Effector CD4-positive, alpha-beta T cell (primary cell): ENCODE measurements at regions not wholly inside any gene's neighbourhood (a gene's known extent, or its start where the extent isn't known, plus 50 kb on each side); places are given as distances from the start of the nearest gene placed in this dataset.
"Not testable (repeated sequence)": the region's sequence is repeated elsewhere in the genome, so short reads cannot be mapped to it uniquely, and the experiment has no call there.

Experiments
- DNase-seq: peaks from one replicate; pipeline ENCODE4 v3.0.0-alpha.2; 2020

DNA sequence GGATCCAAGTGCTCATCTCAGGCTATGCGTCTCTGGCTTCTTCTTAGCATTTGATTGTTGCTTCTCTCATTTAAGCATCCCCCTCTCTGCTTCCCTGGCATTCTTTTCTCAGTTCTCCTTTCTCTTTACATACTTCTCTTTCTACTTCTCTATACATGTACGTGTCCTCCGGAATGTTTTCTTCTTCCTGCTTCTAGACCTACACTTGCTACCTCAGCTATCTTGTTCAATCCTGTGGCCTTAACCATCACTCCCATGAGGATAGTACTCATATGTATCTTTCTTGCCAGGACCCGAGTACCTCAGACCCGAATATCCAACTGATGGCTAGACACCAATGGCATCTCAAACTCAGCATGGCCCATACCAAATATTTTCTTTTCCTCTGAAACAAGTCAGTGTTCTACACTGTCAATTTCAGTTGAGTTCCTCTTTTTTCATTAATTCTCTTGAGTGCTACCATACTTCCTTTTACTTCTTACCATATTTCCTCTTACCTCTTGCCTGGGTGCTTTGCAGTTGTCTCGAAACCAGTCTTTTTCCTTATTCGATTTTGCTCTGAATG lies 115.1 kb upstream of the SLC38A2 start:
- no peak for DNase-seq

DNA sequence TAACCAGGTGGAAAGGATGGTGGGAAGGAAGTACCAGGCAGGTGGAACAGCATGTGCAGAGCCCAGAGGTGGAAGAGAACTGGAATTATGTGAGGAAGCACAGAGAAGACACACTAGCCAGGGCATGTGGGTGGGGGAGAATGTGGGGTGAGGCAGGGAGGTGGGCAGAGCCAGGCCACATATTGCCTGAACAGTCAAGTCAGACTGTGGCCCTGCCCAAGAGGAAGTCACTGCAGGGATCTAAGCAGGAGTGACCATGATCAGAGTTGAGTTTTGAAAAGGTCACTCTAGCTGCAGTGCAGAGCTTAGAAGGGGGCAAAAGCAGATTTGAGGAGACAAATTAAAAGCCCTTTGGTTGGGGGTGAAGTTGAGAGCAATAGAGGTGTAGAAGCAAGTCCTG lies 114.0 kb upstream of the SLC38A2 start:
- no peak for DNase-seq

DNA sequence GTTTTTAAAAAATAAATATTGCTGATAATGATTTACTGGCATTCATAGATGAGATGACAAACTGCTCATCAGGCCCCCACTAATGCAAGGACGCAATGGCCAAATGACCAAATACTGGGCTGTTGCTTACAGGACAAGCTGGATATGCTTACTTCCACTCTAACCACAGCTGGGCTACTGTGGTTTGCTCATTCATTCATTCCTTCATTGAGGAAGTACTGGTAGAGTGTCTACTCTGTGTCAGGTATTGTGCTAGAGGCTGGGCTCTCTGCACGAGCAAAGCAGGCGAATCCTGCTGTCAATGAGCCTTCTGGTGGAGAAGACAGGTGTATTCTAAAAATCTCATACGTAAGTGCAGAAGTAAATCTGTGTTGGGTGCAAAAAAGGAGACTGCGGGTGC lies 113.3 kb upstream of the SLC38A2 start:
- no peak for DNase-seq

DNA sequence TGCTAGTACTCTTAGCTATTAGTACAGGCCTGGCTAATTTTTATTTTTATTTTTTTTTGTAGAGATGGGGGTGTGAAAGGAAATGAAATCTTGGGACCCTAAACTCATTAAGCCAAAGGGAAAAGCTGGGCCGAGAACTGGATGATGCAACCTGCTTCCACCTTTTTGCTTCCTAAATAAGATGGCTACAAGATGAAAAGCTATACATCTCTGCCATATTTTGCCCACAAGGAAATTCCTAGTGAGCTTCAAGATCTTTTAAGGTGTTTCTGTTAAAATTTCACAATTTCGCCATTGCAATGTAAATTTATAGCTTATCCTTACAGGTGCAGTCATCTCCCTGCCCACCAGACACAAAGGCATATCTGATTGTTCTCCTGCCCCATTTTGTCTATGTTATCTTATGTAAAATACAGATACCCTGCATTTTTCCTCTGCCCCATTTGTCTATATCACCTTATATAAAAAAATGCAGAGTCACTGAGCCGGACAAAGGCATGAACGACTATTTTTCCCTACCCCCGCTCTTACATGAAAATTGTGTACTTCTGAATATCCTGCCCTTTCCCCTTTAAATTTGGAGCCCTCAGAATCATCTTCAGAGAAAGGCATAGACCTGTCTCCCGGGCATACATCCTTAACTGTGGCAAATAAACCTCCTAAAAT lies 112.0 kb upstream of the SLC38A2 start:
- DNase-seq = no peak

DNA sequence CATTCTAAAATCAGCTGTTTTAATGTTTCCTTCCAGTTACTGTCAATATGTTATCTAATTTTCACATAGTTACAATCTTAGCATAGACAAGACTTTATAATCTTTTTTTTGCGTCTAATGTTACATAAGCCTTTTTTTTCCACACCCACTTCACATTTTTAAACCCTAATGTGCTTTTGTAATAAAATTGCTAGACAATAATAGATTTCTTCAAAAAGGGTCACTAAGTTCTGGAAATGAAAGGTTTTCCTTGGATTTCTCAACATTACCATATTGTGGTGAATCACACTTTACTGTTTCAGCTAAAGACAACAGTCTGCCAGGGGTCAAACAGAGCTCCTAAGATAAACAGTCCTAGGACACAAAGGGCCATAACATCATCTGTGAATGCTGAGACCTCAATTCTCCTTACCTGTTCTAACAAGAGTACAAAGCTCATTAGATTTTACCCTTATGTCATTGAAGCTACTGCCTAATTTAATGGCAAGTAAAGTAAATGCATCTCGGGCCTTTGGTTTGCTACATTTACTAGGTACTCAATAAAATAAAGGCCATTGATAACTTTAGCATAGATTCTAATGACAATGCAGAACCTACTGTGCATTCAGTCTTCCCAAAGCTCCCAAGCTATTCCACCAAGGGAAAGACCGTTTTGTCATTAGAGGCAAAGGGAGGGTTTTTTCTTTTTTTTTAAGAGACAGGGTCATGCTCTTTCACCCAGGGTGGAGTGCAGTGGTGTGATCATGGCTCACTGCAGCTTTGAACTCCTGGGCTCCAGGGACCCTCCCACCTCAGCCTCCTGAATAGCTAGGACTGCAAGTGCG lies 111.2 kb upstream of the SLC38A2 start:
- DNase-seq = no peak

DNA sequence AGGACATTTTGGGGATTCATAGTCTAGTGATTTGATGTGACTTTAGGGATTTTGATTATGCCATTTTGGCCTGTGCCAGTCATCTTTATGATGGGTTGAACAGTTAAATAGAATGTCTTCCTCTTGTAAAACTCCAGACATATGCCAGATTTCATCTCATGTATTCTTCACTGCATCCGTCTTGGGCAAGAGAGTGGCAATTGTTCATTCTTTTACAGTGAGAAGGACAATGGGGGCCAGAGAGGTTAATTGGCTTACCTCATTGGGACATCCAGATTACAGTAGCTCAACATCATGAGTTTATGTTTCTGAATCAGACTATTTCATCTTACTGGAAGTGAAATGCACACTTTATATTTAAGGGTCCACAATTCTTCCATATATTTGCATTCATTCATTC lies 108.2 kb upstream of the SLC38A2 start:
- DNase-seq = no peak

DNA sequence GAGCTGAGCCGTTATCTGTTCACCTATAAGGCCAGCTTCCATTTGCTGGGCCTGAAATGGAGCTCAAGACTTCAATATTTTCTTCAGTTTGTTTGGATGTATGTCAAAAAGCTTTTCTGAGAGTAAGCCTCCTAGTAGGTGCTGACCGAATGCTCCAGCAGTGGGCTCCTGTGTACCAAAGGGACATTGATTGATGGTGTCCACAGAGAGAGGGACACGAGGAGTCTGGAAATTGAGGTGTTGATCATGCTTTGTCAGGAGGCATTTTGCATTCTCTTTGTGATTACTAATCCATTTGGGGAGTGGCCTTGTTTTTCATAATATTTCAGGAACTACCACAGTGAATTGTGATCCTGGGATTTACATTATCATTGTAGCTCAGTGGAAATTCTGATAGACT lies 107.7 kb upstream of the SLC38A2 start:
- no peak for DNase-seq

DNA sequence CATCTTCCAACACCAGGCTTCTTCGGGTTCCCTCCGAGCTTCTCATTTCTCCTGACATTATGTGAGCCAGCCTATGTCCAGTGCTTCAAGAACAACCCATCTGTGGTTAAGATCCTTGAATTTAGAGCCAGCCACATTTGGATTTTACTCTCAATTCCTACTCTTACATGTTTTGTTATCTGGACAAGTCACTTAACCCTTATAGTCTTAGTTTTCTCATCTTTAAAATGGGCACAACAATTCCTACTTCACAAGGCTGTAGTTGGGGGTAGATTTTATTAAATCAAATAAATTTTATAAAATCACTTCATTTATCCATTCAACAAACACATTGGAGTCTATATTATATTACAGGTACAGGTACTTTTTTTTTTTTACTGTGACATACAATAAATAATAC lies 105.5 kb upstream of the SLC38A2 start:
- no peak for DNase-seq

DNA sequence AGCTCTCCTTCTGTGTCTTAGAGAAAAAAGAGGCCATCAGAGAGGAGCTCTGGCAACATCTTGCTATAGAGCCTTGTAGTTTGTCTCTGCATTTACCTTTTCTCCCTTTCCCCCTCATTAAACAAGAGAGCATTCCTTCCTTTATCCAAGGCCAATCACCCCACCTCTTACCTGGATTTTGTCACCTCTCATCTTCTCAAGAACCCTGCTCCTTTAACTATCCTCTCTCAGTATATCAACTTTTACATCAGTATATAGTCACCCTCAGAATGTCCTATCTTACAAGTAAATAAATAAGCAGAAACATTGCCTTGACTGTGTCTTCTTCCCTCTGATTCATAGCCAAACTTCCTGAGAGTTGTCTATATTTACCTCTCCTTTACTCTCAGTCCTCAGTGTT lies 105.0 kb upstream of the SLC38A2 start:
- no peak for DNase-seq

DNA sequence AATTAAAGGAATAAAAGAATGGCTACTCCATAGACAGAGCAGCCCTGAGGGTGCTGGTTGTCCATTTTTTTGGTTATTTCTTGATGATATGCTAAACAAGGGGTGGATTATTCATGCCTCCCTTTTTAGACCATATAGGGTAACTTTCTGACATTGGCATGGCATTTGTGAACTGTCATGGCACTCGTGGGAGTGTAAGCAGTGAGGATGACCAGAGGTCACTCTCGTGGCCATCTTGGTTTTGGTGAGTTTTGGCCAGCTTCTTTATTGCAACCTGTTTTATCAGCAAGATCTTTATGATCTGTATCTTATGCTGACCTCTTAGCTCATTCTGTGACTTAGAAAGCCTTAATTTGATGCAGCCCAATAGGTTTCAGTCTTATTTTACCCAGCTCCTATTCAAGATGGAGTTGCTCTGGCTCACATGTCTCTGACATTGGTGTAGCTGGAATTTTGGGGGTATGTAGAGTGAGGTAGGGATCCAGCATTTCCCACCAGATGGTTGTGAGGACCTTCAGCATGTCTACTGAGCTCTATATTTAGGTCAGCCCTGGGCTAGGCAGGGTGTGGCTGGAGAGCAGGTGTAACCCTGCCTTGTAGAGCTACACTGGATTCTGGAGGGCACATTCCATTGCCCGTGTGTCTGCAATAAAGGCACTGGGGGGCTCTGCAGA lies 103.5 kb upstream of the SLC38A2 start:
- no peak for DNase-seq

DNA sequence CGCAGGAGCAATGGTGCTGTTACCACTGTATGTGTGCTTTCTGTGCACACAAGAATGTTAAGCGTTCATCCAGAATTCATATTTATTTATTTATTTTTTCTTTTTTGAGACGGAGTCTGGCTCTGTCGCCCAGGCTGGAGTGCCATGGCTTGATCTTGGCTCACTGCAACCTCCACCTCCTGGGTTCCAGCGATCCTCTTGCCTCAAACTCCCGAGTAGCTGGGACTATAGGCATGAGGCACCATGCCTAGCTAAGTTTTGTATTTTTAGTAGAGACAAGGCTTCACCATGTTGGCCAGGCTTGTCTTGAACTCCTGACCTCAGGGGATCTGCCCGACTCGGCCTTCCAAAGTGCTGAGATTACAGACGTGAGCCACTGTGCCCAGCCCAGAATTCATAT lies 101.8 kb upstream of the SLC38A2 start:
- not testable (repeated sequence) for DNase-seq

DNA sequence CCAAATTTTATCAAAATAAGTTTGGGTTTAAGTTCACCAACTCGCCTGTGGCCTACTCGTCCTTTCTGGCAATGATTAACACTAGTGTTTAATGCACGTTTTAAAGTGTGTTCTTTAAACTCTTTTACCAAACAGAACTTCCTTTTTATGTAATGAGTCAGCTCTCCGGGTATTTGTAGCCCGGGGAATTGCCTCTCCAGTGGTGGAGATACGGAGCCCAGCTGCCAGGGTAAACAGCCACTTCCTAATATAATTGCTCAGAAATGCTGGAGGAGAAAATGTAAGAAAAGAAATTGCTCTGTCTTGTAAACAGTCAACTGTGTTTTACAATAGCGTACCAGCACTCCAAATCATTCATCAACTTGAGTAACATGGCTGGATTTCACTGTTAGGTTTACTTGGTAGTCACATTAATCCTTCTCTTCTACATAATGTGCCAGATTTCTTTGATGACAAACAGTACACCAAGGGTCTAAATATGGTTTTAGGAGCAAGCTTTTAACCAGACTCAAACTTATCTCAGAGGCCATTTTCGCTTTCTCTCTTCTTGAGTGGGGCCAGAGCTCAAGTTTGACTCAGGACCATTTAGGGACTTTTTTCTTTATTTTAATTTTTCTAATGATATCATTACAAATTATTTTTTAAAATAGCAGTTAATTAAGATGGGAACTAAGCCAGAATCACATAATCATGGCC lies 101.2 kb upstream of the SLC38A2 start:
- DNase-seq = no peak

DNA sequence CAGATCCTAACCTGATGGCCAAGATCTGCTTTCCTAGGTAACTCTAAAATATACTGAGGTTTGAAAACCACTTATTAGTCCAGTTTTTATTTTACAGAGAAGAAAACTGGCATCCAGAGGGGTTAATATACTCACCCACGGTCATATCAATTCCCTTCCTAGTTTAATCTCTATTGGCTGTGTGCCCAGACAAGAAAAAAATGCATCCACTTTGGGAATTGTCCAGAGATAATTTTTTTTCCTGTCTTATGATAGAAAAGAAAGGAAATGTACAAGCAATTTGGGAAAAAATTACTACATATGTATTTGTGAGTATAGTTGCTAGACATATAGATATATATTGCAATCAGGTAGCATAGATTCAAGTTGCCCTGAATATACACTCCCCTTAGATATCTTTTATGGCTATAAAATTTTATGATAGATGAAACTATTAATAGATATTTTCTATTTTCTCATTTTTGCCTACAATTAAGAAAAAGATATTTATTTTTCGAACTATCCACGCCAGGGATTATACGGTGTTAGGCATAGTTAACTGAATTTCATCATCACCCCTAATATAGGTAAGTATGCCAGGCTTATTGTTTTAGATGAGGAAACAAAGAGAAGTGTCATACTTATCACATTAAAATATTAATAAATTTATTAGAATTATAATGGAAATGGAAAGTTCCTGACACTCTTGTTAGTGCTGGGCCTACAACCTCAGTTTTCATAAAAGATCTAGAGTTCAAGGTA lies 100.5 kb upstream of the SLC38A2 start:
- DNase-seq = no peak

DNA sequence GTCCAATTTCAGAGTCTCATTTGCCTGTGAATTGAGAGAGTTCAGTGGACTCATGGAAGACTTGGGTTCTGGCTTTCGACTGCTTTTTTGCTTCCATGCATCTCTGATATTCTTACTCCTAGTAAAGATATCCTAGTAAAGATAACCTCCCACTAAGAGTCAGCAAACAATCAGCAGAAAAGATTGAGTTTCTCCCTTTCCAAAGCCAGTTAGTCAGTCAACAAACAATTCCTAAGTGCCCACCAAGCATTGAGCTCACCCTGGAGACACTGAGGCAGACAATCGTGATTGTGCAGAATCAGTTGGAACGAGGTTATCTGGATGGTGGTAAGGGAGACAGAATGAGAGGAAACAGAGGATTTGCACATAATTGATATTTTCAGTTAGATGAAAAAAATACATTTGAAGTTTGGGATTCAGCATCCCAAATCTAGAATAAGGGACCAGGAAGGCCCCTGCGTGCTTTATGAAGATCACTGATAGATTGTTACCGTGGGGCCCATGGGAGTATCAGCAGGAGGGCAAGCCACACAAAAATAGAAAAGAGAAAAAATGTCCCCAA lies 99.7 kb upstream of the SLC38A2 start:
- no peak for DNase-seq

DNA sequence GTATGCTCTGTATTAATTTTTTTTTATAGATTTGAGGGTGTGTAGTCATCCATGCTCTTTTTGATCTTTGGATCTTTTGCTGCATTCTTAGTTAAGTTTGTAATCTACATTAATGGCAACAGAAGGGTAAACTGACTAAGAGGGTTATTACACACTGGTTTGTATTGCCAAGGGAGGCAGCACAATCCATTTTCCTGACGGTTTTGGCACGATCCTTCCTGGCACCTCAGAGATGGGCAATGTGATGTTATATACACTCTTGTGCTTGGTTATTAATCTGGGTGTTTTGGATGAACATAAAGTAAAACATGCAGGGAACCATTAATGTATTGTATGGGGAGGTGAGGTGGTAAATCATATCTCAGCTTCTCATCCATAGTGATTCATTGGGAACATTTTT lies 98.8 kb upstream of the SLC38A2 start:
- no peak for DNase-seq

DNA sequence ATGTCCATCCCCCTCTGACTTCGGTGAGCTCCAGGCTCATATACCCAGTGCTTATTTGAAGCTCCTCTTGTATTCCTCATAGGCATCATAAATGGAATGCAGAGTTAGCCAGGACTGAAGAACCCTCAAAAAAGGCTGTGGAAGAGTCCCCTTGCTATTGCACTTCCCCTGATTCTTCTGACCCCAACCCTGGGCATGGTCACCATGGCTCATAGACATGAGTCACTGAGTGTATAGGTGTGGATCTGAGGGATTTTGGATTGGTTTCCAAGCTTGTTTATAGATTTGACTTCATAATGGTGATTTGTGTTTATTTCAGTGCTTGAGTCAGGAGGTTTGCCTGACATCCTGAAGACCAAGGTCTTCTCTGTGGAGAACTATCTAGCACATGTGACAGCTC lies 98.4 kb upstream of the SLC38A2 start:
- DNase-seq = no peak

DNA sequence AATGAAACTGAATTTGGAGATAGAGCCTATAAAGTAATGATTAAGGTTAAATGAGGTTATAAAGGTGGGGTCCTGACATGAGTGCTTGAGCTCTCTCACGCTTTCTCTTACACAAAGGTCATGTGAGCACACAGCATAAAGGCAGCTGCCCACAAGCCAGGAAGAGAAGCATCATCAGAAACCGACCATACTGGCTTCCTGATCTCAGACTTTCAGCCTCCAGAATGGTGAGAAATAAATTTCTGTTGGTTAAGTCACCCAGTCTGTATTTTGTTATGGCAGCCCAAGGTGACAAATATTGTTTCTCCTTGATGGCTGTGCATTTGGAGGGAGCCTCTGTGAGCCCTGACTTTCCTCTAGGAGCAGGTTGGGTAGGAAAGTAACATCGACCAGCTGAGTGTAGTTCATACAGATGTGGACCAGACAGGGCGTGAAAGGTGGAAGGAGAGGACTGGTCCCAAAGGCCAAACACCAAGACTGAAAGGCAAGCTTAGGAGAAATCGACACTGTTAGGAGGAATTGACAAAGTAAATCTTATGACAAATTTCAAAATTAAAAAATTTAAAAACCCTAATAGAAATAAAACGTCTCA lies 97.6 kb upstream of the SLC38A2 start:
- no peak for DNase-seq

DNA sequence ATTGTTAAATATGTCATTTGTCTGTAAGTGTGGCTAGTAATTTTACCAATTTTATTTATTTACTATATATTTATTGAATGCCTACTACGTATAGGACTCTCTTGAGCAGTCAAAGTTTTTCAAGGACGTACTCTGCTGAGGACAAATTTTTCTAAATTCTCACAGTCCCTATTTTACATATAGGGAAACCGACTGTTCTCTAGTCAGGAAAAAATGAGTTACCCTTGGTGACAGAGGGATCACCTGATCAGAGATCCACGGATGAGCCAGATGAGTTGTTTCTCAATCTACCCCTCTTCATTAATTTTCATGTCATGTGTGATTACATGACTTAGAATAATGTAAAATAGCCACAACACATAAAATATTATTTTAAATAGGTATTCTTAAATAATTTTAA lies 96.2 kb upstream of the SLC38A2 start:
- no peak for DNase-seq

DNA sequence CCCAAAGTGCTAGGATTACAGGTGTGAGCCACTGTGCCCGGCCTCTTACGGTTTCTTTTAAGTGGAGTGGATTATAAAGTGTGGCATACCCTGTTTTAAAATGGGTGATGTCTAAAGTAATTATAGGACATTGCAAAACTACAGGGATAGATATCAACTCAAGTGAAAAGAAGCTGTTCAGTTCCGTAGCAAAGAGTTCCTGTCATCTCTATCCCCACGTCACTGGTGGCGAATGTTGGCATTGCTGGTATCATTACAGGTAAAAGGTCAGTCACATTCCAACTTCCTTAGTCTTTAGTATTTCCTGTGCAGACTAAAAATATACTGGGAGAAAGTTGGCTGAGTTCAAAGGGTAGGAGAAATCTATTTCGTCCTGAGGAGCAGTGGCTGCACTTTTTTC lies 95.6 kb upstream of the SLC38A2 start:
- DNase-seq = no peak

DNA sequence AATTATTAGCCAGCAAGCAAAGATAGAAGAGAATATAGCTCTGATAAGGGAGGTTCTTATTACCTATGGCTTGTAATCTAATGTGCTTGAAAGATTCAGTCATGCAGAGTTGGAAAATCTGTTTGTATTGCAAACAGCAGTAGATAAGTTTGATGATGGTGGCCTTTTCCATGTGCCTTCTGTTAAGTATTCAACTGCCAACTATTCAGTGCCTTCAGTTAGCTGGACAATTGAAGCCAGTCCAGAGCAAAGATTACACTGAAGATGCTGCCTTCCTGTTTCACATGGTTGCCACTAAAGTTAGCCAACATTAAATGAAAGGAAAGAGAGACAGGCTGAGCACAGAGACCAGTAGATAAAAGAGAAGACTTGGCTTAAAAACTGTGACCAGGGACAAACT lies 92.7 kb upstream of the SLC38A2 start:
- no peak for DNase-seq

DNA sequence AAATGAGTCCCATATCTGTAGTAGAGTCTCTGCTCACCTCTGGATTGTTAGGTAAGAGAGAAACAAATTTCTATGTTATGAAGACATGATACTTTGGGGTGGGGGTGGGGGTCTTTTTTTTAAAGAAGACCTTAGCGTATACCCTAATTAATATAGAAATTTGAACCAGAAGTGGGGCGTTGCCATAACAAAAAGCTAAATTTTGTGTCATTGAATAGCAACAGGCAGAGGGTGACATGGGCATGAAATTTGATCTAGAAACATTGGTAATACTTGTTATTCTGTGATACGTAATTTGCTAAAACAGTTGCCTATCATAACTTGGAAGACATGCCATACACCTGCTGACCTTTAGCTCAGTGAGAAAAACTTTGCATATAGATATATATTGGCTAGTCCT lies 92.3 kb upstream of the SLC38A2 start:
- DNase-seq = no peak
